BLaER1 (cell line): ENCODE measurements at regions not wholly inside any gene's neighbourhood (a gene's known extent, or its start where the extent isn't known, plus 50 kb on each side); places are given as distances from the start of the nearest gene placed in this dataset.

Experiments used
- H3K27ac ChIP-seq: shearing (Covaris generic); formaldehyde crosslinking; 2 replicates; pipeline ENCODE4 v1.8.1; 2022
- H3K27me3 ChIP-seq: shearing (Covaris generic); formaldehyde crosslinking; 2 replicates; pipeline ENCODE4 v1.8.1; 2022
- H3K36me3 ChIP-seq: shearing (Covaris generic); formaldehyde crosslinking; 2 replicates; pipeline ENCODE4 v1.8.1; 2022
- H3K4me1 ChIP-seq: shearing (Covaris generic); formaldehyde crosslinking; 2 replicates; pipeline ENCODE4 v1.8.1; 2022
- H3K4me2 ChIP-seq: shearing (Covaris generic); formaldehyde crosslinking; 2 replicates; pipeline ENCODE4 v1.8.1; 2022
- H3K4me3 ChIP-seq: shearing (Covaris generic); formaldehyde crosslinking; 2 replicates; pipeline ENCODE4 v1.8.1; 2022
- H3K9ac ChIP-seq: shearing (Covaris generic); formaldehyde crosslinking; 2 replicates; pipeline ENCODE4 v1.8.1; 2022
- H3K9me3 ChIP-seq: shearing (Covaris generic); formaldehyde crosslinking; 2 replicates; pipeline ENCODE4 v1.8.1; 2022
- H4K20me1 ChIP-seq: shearing (Covaris generic); formaldehyde crosslinking; 2 replicates; pipeline ENCODE4 v1.8.1; 2022
- Cebpa-rat ChIP-seq: shearing (Covaris generic); IDR thresholded peaks from 2 replicates; pipeline ENCODE4 v1.8.1; 2022

DNA sequence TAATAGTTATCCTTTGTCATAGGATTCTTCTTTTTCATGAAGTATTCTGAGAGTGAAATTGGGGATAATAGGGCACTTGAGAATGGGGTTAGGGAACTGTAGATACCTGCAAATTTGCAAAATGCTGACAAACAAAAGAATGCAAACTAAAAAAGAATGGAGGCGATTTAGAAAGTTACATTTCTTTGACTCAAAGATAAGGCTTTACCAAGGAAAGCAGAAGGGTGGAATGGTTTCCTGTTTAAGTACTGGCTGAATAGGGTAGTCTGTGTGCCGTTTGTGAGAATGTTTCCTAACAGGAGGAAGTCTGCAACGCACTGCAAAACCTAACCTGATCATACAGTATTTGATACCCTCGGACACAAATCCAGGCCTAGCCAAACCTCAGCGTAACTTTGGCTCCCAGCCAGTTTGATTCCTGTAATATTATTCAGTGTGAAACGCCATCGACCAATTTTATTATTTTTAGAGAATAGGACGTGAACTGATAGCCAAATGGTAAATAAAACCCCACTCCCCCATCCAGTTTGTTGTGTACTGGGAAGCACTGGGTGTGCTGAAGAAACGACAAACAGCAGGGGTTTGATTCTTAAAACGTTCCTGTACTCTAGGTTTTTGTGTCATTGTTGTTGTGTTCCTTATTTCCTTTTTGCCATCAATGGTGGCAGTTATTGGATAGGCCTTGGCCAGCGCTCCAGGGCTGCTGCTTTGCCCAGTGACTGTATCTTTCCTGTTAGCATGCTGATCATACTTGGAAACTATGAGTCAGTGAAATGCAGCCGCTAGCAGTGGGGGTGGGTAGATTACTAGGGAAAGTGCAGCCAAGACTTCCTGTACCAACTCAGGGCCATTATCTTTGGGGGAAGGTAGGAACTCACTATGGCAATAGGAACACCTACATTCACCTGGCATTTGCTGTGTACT is 148.0 kb upstream of the TBL1XR1 start:
- Histone ChIP-seq H4K20me1 (no peaks in the 10 kb centered on the region), H3K4me3 (no peak overlapping the region), H3K36me3 (no peaks in the 10 kb centered on the region), H3K4me1 (peaks cover 18% of the 10 kb centered on the region), H3K27me3 (no peaks in the 10 kb centered on the region), H3K4me2 (peak overlapping the region; percentile 42), H3K27ac (peak overlapping the region; percentile 27; the same call in 1 of the 2 replicates), H3K9me3 (no peaks in the 10 kb centered on the region), H3K9ac (no peak overlapping the region)
- TF ChIP-seq Cebpa-rat = no peak

DNA sequence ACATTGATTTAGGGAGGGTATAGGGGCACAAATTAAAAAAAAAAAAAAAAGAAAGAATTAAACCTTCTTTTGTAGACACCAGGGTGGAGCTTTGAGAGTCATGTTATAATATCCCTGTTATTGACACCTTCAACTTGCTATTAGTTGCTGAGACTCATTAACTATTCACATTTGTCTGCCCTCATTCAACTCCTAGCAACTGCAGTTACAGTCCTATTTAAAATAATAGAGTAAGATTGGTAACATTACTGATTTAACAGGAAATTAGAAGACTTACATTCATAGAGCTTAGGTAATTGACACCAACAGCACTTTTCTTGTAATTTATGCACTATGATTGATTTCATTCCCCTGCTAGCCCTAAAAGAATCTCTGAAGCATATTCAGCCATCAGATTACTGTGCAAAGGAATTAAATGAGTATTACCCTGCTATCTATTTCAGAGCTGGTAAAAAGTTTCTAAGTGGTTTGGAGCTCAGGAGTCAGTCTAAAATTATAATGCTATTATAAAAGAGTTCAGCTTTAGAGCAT is 148.8 kb upstream of the TBL1XR1 start:
- Histone ChIP-seq H3K4me2 (peak overlapping the region; percentile 42), H4K20me1 (no peaks in the 10 kb centered on the region), H3K27ac (no peak overlapping the region), H3K9ac (no peak overlapping the region), H3K27me3 (no peaks in the 10 kb centered on the region), H3K36me3 (no peaks in the 10 kb centered on the region), H3K9me3 (no peaks in the 10 kb centered on the region; the same call in 1 of the 2 replicates), H3K4me1 (peaks cover 25% of the 10 kb centered on the region), H3K4me3 (no peak overlapping the region)
- no peak for TF ChIP-seq Cebpa-rat

DNA sequence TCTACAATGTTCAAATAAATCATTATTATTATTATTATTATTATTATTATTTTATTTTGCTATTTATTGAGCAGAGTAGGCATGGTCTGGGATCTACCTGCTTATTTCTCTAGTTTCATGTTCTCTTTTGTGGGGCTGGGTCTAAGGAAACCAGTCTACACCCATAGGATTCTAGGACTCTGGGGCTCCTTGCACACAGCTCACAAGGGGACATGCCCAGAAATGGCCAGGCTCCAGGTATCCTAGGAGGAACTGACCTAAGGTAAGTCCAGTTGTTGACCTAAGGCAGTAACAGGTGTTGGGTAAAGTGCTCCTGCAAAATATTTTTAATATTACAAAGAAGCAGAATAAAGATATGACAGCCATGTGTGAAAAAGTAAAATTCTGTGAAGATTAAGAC is 149.6 kb upstream of the TBL1XR1 start:
- Histone ChIP-seq H3K27me3 (no peaks in the 10 kb centered on the region), H3K4me2 (no peak overlapping the region), H3K9ac (no peak overlapping the region), H3K9me3 (no peaks in the 10 kb centered on the region; the same call in 1 of the 2 replicates), H3K4me3 (no peak overlapping the region), H3K27ac (no peak overlapping the region), H4K20me1 (no peaks in the 10 kb centered on the region), H3K36me3 (no peaks in the 10 kb centered on the region), H3K4me1 (peaks cover 25% of the 10 kb centered on the region)
- no peak for TF ChIP-seq Cebpa-rat

DNA sequence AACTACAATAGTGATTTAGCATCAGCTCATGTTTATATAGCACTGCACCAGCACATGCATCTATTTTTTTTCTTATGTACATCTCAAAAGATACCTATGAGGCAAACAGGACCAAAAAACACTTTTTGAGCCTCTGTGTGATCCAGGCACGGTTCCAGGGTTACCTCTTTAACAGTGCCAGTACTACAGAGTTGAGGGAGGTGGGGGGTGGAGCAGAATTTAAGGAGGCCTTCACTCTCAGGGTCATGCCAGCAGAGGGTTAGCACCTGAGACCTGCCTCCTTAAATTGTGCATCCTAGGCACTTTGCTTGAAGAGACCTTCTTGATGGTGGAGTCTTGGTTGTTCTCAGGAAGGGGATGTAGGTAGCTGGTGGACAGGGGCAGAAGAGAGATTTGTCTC is 150.3 kb upstream of the TBL1XR1 start:
- Histone ChIP-seq H3K4me3 (no peak overlapping the region), H3K9ac (no peak overlapping the region), H3K4me2 (no peak overlapping the region), H3K4me1 (peaks cover 25% of the 10 kb centered on the region), H3K27ac (no peak overlapping the region), H3K27me3 (no peaks in the 10 kb centered on the region), H4K20me1 (no peaks in the 10 kb centered on the region), H3K9me3 (no peaks in the 10 kb centered on the region; the same call in 1 of the 2 replicates), H3K36me3 (no peaks in the 10 kb centered on the region)
- no peak for TF ChIP-seq Cebpa-rat

DNA sequence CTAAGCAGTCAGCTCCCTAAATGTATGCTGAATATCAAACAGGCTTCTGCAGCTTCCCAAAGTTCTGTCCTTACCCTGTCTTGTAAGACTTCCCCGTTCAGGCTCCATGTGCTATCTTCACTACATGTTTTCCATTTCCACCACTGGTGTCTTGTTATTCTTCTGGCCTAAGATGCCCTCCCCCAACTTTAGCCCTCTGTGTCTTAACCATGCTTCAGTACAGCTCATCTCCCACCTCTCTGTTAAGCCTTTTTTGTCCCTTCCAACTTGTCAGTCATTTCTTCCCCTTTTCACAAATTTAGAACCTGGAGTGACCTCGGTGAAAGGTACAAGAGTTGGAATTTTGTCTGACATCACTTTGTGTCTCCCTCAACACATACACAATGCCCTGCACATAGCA is 151.7 kb upstream of the TBL1XR1 start:
- Histone ChIP-seq H3K27me3 (no peaks in the 10 kb centered on the region), H3K4me1 (peaks cover 25% of the 10 kb centered on the region), H3K27ac (no peak overlapping the region), H3K4me2 (no peak overlapping the region), H3K36me3 (no peaks in the 10 kb centered on the region), H3K9ac (no peak overlapping the region), H3K4me3 (no peak overlapping the region), H4K20me1 (no peaks in the 10 kb centered on the region), H3K9me3 (no peaks in the 10 kb centered on the region; the same call in 1 of the 2 replicates)
- TF ChIP-seq Cebpa-rat = no peak

DNA sequence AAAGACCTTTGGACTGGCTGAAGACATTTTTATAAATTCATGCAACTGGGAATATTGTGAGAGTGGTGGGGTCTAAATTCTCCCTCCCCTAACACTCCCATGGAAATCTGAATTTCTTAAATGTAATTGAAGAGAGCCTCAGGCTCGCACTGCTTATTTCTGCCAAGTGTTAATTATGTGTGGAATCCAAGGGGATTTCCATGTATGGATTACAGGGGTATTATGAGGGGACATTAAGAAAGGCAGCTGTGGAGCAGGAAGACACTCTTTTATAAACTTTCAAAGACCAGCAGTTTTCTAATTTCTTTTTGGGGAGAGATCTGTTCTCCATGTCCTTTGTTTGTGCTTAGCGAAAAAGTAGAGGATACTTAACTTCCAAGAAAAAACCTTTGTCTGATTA is 152.1 kb upstream of the TBL1XR1 start:
- no peaks in the 10 kb centered on the region; the same call in none of the 2 replicates for H3K9me3 ChIP-seq
- no peaks in the 10 kb centered on the region for H3K27me3 ChIP-seq
- H3K27ac ChIP-seq = no peak overlapping the region
- no peak overlapping the region for H3K9ac ChIP-seq
- H3K4me1 ChIP-seq = peaks cover 25% of the 10 kb centered on the region
- H3K4me3 ChIP-seq = no peak overlapping the region
- TF ChIP-seq Cebpa-rat = no peak
- no peaks in the 10 kb centered on the region for H3K36me3 ChIP-seq
- no peak overlapping the region for H3K4me2 ChIP-seq
- H4K20me1 ChIP-seq = no peaks in the 10 kb centered on the region

DNA sequence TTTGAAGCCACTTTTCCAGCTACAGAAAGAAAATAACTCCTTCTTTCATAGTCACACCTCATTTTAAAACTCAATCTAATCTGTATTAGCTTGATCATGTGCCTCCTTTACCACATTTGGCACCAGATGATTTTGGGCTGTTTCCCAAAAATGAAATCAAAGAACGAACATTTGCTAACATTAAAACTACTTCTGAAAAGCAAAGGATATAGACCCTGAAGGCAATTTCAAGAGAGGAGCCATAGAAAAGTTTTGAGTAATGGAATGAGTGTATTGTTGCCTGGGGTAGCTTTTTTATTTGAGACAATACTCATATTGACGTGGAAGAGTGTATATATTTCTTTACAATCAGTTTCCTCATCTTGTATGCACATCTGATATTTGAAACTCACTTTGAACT is 152.8 kb upstream of the TBL1XR1 start:
- Histone ChIP-seq H3K4me2 (no peak overlapping the region), H3K4me1 (peaks cover 22% of the 10 kb centered on the region), H3K27ac (no peak overlapping the region)

DNA sequence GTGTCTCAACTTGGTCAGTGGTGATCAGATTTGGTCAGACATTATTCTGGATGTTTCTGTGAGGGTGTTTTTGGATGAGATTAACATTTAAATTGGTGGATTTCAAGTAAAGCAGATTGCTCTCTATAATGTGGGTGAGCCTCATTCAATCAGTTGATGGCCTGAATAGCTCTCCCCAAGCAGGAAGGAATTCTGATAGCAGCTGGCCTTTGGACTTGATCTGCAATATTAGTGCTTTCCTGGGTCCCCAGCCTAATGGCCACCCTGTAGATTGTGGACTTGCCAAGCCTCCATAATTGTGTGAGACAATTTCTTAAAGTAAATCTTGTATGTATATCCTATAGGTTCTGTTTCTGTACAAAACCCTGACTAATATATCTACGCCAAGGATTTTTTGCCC is 153.9 kb upstream of the TBL1XR1 start:
- Histone ChIP-seq H4K20me1 (no peaks in the 10 kb centered on the region), H3K36me3 (no peaks in the 10 kb centered on the region), H3K4me1 (peaks cover 16% of the 10 kb centered on the region), H3K4me2 (no peak overlapping the region), H3K4me3 (no peak overlapping the region), H3K27ac (no peak overlapping the region), H3K9me3 (no peaks in the 10 kb centered on the region; the same call in none of the 2 replicates), H3K27me3 (no peaks in the 10 kb centered on the region), H3K9ac (no peak overlapping the region)
- no peak for TF ChIP-seq Cebpa-rat

More for the DNA sequence above, 152.8 kb upstream of the TBL1XR1 start:
- Histone ChIP-seq H3K9ac (no peak overlapping the region), H3K36me3 (no peaks in the 10 kb centered on the region), H3K27me3 (no peaks in the 10 kb centered on the region), H3K4me3 (no peak overlapping the region), H4K20me1 (no peaks in the 10 kb centered on the region), H3K9me3 (no peaks in the 10 kb centered on the region; the same call in none of the 2 replicates)
- TF ChIP-seq Cebpa-rat = no peak

DNA sequence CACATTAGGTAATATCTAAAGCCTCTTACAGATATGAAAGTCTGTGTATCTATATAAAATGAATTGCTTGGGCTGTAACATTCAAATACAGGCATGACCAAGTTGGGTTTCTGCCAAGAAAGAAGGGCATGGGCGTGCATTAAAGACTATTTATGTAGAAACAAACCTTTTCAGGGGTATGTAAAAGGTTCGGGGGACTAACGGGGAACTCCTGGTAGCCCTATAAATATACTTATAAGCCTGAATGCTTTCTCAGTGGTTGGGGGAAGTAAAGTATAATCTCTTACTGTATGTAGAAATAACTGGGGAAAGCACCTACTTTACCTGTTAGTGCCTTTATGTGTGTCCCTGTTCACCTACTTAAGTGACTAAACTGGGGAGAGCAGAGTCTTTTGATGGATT is 154.5 kb upstream of the TBL1XR1 start:
- H3K4me3 ChIP-seq = no peak overlapping the region
- H3K27ac ChIP-seq = no peak overlapping the region
- no peak overlapping the region for H3K9ac ChIP-seq
- H3K9me3 ChIP-seq = no peaks in the 10 kb centered on the region; the same call in none of the 2 replicates
- no peak overlapping the region for H3K4me2 ChIP-seq
- H4K20me1 ChIP-seq = no peaks in the 10 kb centered on the region
- H3K4me1 ChIP-seq = peaks cover 17% of the 10 kb centered on the region
- no peaks in the 10 kb centered on the region for H3K27me3 ChIP-seq
- H3K36me3 ChIP-seq = no peaks in the 10 kb centered on the region
- TF ChIP-seq Cebpa-rat = no peak

DNA sequence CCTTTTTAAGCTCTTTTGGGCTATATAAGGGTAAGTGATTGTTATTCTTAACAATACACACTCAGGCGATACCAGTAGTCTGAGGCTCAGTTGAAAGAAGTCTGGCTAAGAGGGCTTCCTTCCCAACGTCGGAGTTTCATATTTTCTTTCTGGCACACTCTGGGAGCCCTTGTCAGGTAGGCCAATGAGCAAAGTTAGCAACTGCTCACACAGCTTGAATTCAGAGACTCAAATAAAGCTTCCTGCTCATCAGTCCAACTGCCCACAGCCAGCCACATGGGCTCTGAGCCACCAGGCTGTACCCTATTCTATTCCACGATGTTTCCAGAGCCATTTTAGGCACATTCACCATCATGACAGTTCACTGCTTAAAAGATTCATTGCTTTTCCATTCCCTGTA is 155.1 kb upstream of the TBL1XR1 start:
- Histone ChIP-seq H3K9me3 (no peaks in the 10 kb centered on the region; the same call in none of the 2 replicates), H3K4me1 (peaks cover 24% of the 10 kb centered on the region), H4K20me1 (no peaks in the 10 kb centered on the region), H3K4me2 (no peak overlapping the region), H3K27ac (no peak overlapping the region), H3K4me3 (no peak overlapping the region), H3K9ac (no peak overlapping the region), H3K27me3 (no peaks in the 10 kb centered on the region), H3K36me3 (no peaks in the 10 kb centered on the region)
- TF ChIP-seq Cebpa-rat = no peak
